WI38 (cell line): ENCODE measurements at regions not wholly inside any gene's neighbourhood (a gene's known extent, or its start where the extent isn't known, plus 50 kb on each side); places are given as distances from the start of the nearest gene placed in this dataset.

Experiments used
- H3K4me3 ChIP-seq: 2 replicates; pipeline ENCODE4 v1.5.1; 2011; ENCODE audit warnings: low read depth, mild to moderate bottlenecking, control low read depth, low read length
- TF ChIP-seq, protein P1 (sequence below): IDR thresholded peaks from 2 replicates; pipeline ENCODE4 v1.5.1; 2012; ENCODE audit warnings: low read depth, mild to moderate bottlenecking, control low read depth, low read length

DNA sequence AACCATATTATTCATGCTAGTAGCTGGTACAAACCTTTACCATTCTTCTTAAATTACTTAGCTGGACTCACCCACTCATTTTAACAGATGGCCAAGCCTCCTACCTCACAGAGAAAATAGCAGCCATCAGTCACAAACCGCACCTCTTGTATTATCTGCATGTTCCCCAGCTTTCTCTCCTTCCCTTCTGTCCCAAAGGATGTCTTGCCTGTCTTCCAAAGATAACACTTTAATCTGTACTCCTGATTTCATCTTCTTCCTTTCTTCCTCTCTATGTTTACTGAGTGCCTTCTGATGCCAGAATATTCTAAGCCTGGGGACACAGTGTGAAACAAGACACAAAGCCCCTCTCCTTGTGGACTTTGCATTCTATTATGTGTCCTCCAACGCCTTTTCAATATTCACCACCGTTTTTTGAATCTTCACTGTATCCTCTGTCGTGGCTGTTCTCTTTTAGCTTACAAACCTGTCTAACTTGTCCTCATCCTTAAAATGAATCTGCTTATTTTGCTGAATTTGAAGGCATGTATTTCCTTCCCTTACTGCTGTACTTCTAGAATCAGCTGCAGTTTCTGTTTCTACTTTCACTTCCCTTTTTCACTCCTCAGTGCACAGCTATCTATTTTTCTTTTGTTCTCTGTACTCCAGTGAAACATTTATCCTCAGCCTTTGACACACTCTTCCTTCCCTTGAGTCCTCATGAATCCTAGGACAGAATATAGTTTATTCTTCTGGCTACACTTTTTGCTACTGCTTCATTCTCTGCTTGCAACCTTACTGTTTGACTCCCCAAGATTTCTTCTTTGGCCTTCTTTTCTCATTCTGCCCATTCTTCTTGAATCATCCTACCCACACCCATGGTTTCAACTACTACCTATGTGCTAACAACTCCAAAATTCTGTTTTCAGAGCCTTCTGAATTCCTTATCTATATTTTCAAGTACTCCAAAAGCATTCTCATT, 216.9 kb upstream of the SAMSN1 start:
- no peak overlapping the region for H3K4me3 ChIP-seq
- TF ChIP-seq, protein P1, sequence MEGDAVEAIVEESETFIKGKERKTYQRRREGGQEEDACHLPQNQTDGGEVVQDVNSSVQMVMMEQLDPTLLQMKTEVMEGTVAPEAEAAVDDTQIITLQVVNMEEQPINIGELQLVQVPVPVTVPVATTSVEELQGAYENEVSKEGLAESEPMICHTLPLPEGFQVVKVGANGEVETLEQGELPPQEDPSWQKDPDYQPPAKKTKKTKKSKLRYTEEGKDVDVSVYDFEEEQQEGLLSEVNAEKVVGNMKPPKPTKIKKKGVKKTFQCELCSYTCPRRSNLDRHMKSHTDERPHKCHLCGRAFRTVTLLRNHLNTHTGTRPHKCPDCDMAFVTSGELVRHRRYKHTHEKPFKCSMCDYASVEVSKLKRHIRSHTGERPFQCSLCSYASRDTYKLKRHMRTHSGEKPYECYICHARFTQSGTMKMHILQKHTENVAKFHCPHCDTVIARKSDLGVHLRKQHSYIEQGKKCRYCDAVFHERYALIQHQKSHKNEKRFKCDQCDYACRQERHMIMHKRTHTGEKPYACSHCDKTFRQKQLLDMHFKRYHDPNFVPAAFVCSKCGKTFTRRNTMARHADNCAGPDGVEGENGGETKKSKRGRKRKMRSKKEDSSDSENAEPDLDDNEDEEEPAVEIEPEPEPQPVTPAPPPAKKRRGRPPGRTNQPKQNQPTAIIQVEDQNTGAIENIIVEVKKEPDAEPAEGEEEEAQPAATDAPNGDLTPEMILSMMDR, result no peak

DNA sequence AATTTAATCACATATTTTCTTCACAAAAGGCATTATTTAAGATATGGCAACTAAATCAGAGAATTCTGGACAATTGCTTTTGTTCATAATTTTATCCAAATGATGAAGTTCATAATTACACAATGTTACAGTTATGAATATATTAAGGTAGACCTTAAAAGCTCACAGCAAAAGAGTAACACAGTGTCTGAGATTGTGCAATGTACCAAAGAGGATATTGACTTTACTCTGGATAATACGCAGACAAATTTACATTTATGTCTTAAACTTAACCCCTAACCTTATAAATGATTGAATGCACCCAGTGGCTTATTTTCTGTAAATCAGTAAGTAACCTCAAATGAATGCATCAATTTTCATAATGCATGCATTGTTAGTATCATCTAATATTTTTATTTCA, 216.2 kb upstream of the SAMSN1 start:
- TF ChIP-seq, protein P1, result no peak
- H3K4me3 ChIP-seq, result no peak overlapping the region

DNA sequence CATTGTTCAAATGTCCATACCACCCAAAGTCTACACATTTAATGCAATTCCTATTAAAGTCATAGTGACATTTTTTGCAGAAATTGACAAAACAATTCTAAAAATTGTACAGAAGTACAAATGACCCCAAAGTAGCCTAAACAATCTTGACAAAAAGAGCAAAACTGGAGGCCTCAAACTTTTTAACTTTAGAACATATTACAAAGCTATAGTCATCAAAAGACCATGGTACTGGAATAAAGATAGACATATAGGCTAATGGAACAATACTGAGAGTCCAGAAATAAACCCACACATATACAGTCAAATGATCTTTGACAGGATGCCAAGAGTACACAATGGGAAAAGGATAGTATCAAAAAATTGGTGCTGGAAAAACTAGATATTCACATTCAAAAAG, 213.2 kb upstream of the SAMSN1 start:
- TF ChIP-seq, protein P1, result no peak

DNA sequence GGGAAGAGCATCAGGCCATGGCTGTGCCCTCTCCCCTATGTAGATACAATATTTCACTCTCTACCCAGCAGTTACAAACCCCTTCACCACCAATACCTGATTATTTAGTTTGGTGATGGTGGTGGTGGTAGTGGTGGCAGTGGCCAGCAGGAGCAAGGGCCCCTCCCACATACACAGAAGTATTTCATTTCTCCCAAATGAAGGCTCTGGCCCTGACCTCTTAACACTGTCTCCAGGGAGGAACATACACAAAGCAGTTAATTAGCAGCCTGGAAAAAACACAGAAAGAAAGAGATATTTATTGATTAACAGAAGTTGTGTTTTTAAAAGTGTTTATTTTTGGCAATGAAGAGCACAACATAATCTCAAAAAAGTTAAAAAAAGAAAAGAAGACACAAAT, 212.7 kb upstream of the SAMSN1 start:
- TF ChIP-seq, protein P1, result no peak
- H3K4me3 ChIP-seq, result no peak overlapping the region

More for the DNA sequence above, 213.2 kb upstream of the SAMSN1 start:
- H3K4me3 ChIP-seq, result no peak overlapping the region

DNA sequence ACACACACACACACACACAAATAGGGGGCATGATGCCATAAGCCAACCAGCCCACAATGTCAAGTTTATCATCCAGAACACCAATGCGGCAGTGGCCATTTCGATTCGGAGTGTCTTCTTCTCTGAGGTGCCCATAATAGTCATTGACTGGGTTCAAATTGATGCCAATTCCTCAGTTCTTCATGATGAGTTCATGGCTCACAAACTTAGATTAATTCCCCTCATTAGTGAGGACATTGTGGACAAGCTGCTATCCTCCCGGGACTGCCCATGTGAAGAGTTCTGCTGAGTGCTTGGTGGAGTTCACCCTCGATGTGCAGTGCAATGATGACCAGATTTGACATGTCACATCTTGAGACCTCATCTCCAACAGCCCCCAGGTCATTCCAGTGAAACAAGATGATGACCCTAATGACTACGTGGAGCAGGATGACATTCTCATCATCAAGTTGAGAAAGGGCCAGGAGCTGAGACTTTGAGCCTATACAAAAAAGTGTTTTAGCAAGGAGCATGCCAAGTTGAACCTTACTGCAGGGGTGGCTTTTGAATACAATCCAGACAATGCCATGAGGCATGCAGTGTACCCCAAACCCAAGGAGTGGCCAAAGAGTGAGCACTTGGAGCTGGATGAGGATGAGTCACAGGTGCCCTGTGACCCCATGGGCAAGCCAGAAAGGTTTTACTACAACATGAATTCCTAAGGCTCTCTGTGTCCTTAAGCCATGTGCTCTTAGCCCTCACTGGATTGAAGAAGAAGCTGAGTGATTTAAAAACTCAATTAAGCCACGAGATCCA, 211.6 kb upstream of the SAMSN1 start:
- no peak overlapping the region for H3K4me3 ChIP-seq
- TF ChIP-seq, protein P1, result no peak

DNA sequence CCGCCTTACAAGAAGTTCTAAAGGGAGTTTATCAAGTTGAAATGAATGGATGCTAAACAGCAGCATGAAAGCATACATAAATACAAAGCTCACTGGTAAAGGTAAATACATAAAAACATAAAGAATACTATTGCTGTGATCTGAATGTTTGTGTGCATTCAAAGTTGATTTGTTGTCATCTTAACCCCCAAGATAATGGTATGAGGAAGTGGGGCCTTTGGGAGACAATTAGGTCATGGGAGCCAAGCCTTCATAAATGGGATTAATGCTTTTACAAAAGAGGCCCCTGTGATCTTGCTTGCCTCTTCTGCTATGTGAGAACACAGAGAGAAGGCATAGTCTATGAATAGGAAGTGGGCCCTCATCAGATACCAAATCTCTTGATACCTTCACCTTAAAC, 209.0 kb upstream of the SAMSN1 start:
- TF ChIP-seq, protein P1, result no peak
- H3K4me3 ChIP-seq, result no peak overlapping the region

DNA sequence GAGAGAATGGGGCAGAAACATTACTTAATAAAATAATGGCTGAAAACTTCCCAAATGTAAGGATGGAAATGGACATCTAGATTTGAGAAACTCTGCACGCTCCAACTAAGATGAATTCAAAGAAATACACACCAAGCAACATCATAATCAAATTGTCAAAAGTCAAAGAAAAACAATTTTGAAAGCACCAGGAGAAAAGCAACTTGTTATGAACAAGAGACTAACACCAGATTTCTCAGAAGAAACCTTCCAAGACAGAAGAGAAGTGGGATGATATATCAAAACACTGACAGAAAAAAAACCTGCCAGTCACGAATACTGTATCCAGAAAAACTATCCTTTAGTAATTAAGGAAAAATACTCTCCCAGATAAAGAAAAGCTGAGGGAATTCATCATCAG, 208.6 kb upstream of the SAMSN1 start:
- TF ChIP-seq, protein P1, result no peak
- no peak overlapping the region for H3K4me3 ChIP-seq
